ENCODE measurements at regions not wholly inside any gene's neighbourhood (a gene's known extent, or its start where the extent isn't known, plus 50 kb on each side); places are given as distances from the start of the nearest gene placed in this dataset.

GRCh38 chr14:99324291-99324690 lies 52.3 kb upstream of the BCL11B start:
- TF ChIP-seq CTCF (IDR thresholded peaks at IDR 0.05) (no peak), POLR2A (IDR thresholded peaks at IDR 0.05) (no peak)
